ENCODE measurements at regions not wholly inside any gene's neighbourhood (a gene's known extent, or its start where the extent isn't known, plus 50 kb on each side); places are given as distances from the start of the nearest gene placed in this dataset.
"Not testable (repeated sequence)": the region's sequence is repeated elsewhere in the genome, so short reads cannot be mapped to it uniquely, and the experiment has no call there.

- TF ChIP-seq ELK1 (IDR thresholded peaks at IDR 0.05; ENCODE audit: low read depth, low read length) (no peak), BCL3 (IDR thresholded peaks at IDR 0.05; ENCODE audit: borderline replicate concordance, insufficient read depth, low read depth, low read length, poor library complexity, severe bottlenecking) (no peak)
These were observed 724.7 kb downstream of the MATN1 start (continued) for GRCh38 chr1:29998686-29999085.

GRCh38 chr1:29997818-29998217, 725.6 kb downstream of the MATN1 start:
- SMC1A ChIA-PET (ENCODE audit: uncharacterized antibody, unreplicated experiment); FAIRE-seq: not testable (repeated sequence)

GRCh38 chr1:29993950-29994349, 729.4 kb downstream of the MATN1 start:
- RAD21 ChIA-PET (ENCODE audit: unreplicated experiment): no interaction called here
- no peaks in the 10 kb centered on the region for H3K79me2 ChIP-seq (ENCODE audit: control insufficient read depth, insufficient read depth, low read length)
- in situ Hi-C loops (cut with MboI): no loop called here
- no peak for TF ChIP-seq NR2C1 (IDR thresholded peaks at IDR 0.05)
- TF ChIP-seq BRCA1 (IDR thresholded peaks at IDR 0.05; ENCODE audit: low read depth, low read length): no peak
- TF ChIP-seq BCL3 (IDR thresholded peaks at IDR 0.05; ENCODE audit: borderline replicate concordance, insufficient read depth, low read depth, low read length, poor library complexity, severe bottlenecking): no peak
- TF ChIP-seq PRDM15 (CRISPR knock-in tag; IDR thresholded peaks at IDR 0.05): no peak
- TF ChIP-seq ASH2L (IDR thresholded peaks at IDR 0.05; ENCODE audit: borderline replicate concordance, low read depth): no peak
- no peak for TF ChIP-seq YY1 (IDR thresholded peaks at IDR 0.05; ENCODE audit: low read depth, low read length)

More at GRCh38 chr1:29997818-29998217, 725.6 kb downstream of the MATN1 start:
- H3K9ac ChIP-seq (ENCODE audit: control insufficient read depth, insufficient read depth, low read length); H3K9me3 ChIP-seq (replicated peaks; ENCODE audit: control insufficient read depth, insufficient read depth, low read length); CTCF ChIA-PET; H3K27me3 ChIP-seq (replicated peaks in 1 of 2; ENCODE audit: control insufficient read depth in 2 of 2, insufficient read depth in 2 of 2, low read length in 1 of 2); H3K4me3 ChIP-seq; H3K79me2 ChIP-seq (ENCODE audit: control insufficient read depth, insufficient read depth, low read length); RAD21 ChIA-PET (ENCODE audit: unreplicated experiment); BruUV-seq (replicated peaks); POLR2A ChIA-PET; H3K27ac ChIP-seq (ENCODE audit: control insufficient read depth, insufficient read depth); ATAC-seq; H3K36me3 ChIP-seq (ENCODE audit: control insufficient read depth in 2 of 2, insufficient read depth in 2 of 2, low read length in 1 of 2); H4K20me1 ChIP-seq (ENCODE audit: control insufficient read depth, insufficient read depth); H3K4me1 ChIP-seq (ENCODE audit: control insufficient read depth, insufficient read depth, low read length); H2AFZ ChIP-seq (ENCODE audit: control insufficient read depth, low read depth, low read length); H3K4me2 ChIP-seq (ENCODE audit: control insufficient read depth, insufficient read depth); intact Hi-C loops (cut with micrococcal nuclease; ENCODE audit: unreplicated experiment); DNase-seq (ENCODE audit: low read depth, low spot score); in situ Hi-C loops (cut with MboI): not testable (repeated sequence)
- 0% methylated on average over 1 of the region's 3 CpGs for WGBS (ENCODE audit: insufficient coverage, insufficient replicate concordance, low lambda C conversion rate, missing lambda C conversion rate)

More at GRCh38 chr1:29993950-29994349, 729.4 kb downstream of the MATN1 start:
- SMC1A ChIA-PET (ENCODE audit: uncharacterized antibody, unreplicated experiment): no interaction called here
- no peak overlapping the region for H3K27ac ChIP-seq (ENCODE audit: control insufficient read depth, insufficient read depth)
- BruUV-seq (replicated peaks): no TSS peak
- H3K4me1 ChIP-seq (ENCODE audit: control insufficient read depth, insufficient read depth, low read length): no peaks in the 10 kb centered on the region
- H3K9ac ChIP-seq (ENCODE audit: control insufficient read depth, insufficient read depth, low read length): no peak overlapping the region
- intact Hi-C loops (cut with micrococcal nuclease; ENCODE audit: unreplicated experiment): no loop called here
- no peak for FAIRE-seq
- POLR2A ChIA-PET: no interaction called here
- H3K4me3 ChIP-seq: no peak overlapping the region
- no peak for ATAC-seq
- H2AFZ ChIP-seq (ENCODE audit: control insufficient read depth, low read depth, low read length): no peak overlapping the region
- no peaks in the 10 kb centered on the region; the same call in 1 of the 3 replicates for H3K9me3 ChIP-seq (replicated peaks; ENCODE audit: control insufficient read depth, insufficient read depth, low read length)
- DNase-seq (ENCODE audit: low read depth, low spot score): no peak
- CTCF ChIA-PET: no interaction called here
- no peak overlapping the region for H3K4me2 ChIP-seq (ENCODE audit: control insufficient read depth, insufficient read depth)
- no peaks in the 10 kb centered on the region for H3K27me3 ChIP-seq (replicated peaks in 1 of 2; ENCODE audit: control insufficient read depth in 2 of 2, insufficient read depth in 2 of 2, low read length in 1 of 2)
- no peaks in the 10 kb centered on the region for H4K20me1 ChIP-seq (ENCODE audit: control insufficient read depth, insufficient read depth)
- H3K36me3 ChIP-seq (ENCODE audit: control insufficient read depth in 2 of 2, insufficient read depth in 2 of 2, low read length in 1 of 2): no peaks in the 10 kb centered on the region
